Left lung (tissue), 4 donors: ENCODE measurements at regions not wholly inside any gene's neighbourhood (a gene's known extent, or its start where the extent isn't known, plus 50 kb on each side); places are given as distances from the start of the nearest gene placed in this dataset.
"Not testable (repeated sequence)": the region's sequence is repeated elsewhere in the genome, so short reads cannot be mapped to it uniquely, and the experiment has no call there.

ENCODE experiments used
- ATAC-seq: fragments of 200-7000 bp; cut with Tn5 transposase; one replicate; pipeline ENCODE4 v1.9.1; 2020; ENCODE audit warnings: moderate library complexity
- DNase-seq, 4 donors: peaks; one replicate each; pipeline ENCODE4 v3.0.0-alpha.2; 2013 to 2020
- H3K27ac ChIP-seq, 2 donors: fragments of 200-600 bp; sonication (generic) in 1 of 2; one replicate each; pipeline versions ENCODE4 v1.5.0 to v1.8.0; 2020 to 2021
- H3K27me3 ChIP-seq, 2 donors: fragments of 200-600 bp; sonication (generic) in 1 of 2; one replicate each; pipeline versions ENCODE4 v1.5.0 to v1.8.0; 2020 to 2021
- H3K36me3 ChIP-seq, 2 donors: fragments of 200-600 bp; sonication (generic) in 1 of 2; one replicate each; pipeline versions ENCODE4 v1.5.0 to v1.8.0; 2020 to 2021
- H3K4me1 ChIP-seq, 2 donors: fragments of 200-600 bp; one replicate each; pipeline ENCODE4 v1.8.0; 2021
- H3K4me3 ChIP-seq, 2 donors: fragments of 200-600 bp; sonication (generic) in 1 of 2; one replicate each; pipeline versions ENCODE4 v1.5.0 to v1.8.0; 2020 to 2021; ENCODE audit warnings: mild to moderate bottlenecking in 1 of 2
- H3K9me3 ChIP-seq, 2 donors: fragments of 200-600 bp; sonication (generic) in 1 of 2; one replicate each; pipeline versions ENCODE4 v1.5.0 to v1.8.0; 2020 to 2021
- CTCF ChIP-seq, 2 donors: fragments of 200-600 bp; sonication (generic) in 1 of 2; IDR thresholded peaks; one replicate each; pipeline versions ENCODE4 v1.5.0 to v1.8.0; 2021; ENCODE audit warnings: antibody characterized with exemption in 2 of 2
- intact Hi-C, 2 donors: fragments of 100-400 bp; cut with DNase I; formaldehyde crosslinking; loops; one replicate each; pipeline versions ENCODE4 v1.11.2 to v1.14.2; 2022
- donor health status: DM: no; HTN: yes; CAD: no.
- donor health status: DM: no; HTN: no; CAD: no.

DNA sequence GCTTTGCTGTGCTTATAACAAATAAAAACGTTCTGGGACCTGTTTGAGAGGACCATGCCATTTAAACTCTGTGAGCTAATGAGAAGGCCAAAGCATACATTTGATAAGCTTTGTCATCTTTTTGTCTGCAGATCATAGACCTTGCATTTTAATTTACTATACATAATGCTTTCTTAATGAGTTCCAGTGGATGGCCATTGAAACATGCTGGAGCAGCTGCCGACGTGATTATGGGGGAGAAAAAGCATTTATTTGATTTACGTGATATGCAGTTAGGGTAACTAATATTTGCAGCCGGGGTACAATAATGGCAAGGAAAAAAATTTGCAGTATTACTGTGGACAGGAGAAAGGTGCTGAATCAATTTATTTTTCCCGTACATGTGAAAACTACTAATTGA lies 240.2 kb downstream of the FAT3 start:
- no peaks in the 10 kb centered on the region for H3K4me1 ChIP-seq
- H3K36me3 ChIP-seq, result no peaks in the 10 kb centered on the region
- no peak overlapping the region for H3K27ac ChIP-seq
- TF ChIP-seq CTCF (IDR thresholded peaks at IDR 0.05), result no peak
- peaks cover 0 to 5% of the 10 kb centered on the region in 2 donors for H3K9me3 ChIP-seq
- DNase-seq, result peak in 1 of 4 donors; percentile 6
- intact Hi-C loops, result no loop called here
- H3K27me3 ChIP-seq, result no peaks in the 10 kb centered on the region
- ATAC-seq, result no peak
- H3K4me3 ChIP-seq, result no peak overlapping the region

- H3K4me1 ChIP-seq, H3K27me3 ChIP-seq, H3K36me3 ChIP-seq, H3K9me3 ChIP-seq, H3K27ac ChIP-seq, intact Hi-C loops, ATAC-seq, DNase-seq, H3K4me3 ChIP-seq: not testable (repeated sequence)
Observed at GRCh38 chr11:92465410-92465809, 240.8 kb downstream of the FAT3 start.

GRCh38 chr11:92473736-92474135 lies 249.1 kb downstream of the FAT3 start:
- H3K4me3 ChIP-seq, result no peak overlapping the region
- ATAC-seq (no peak), DNase-seq (no peak)
- no peaks in the 10 kb centered on the region for H3K36me3 ChIP-seq
- no peaks in the 10 kb centered on the region for H3K4me1 ChIP-seq
- TF ChIP-seq CTCF (IDR thresholded peaks at IDR 0.05), result no peak
- intact Hi-C loops, result no loop called here
- H3K27ac ChIP-seq, result no peak overlapping the region
- no peaks in the 10 kb centered on the region for H3K27me3 ChIP-seq
- peaks cover 0 to under 1% of the 10 kb centered on the region in 2 donors for H3K9me3 ChIP-seq

DNA sequence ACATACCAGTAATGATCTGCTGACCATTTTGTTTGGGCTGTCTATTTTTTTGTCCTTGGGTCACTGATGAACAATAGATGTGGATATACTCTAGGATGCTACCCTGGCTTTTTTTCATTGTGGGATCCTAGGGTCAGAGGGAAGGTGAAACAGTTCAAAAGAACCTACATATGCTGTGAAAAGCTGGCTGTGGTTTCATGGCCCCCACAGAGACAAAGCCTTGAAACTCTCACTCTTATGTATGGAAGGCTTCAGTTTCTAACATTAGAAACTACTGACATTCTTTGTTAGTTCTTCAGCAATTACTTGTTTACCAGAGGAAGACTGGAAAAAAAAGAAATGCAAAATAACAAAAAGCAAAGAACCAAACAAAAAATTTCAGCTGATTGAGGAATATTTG lies 250.7 kb downstream of the FAT3 start:
- ATAC-seq (no peak), DNase-seq (no peak)
- Histone ChIP-seq H3K36me3 (no peaks in the 10 kb centered on the region), H3K4me1 (no peaks in the 10 kb centered on the region), H3K4me3 (no peak overlapping the region), H3K27ac (no peak overlapping the region), H3K9me3 (no peaks in the 10 kb centered on the region), H3K27me3 (no peaks in the 10 kb centered on the region)
- intact Hi-C loops, result no loop called here
- no peak for TF ChIP-seq CTCF (IDR thresholded peaks at IDR 0.05)

- H3K36me3 ChIP-seq, result no peaks in the 10 kb centered on the region
- no peaks in the 10 kb centered on the region for H3K9me3 ChIP-seq
- no peak overlapping the region for H3K4me3 ChIP-seq
- intact Hi-C loops, result no loop called here
- H3K27me3 ChIP-seq, result no peaks in the 10 kb centered on the region
- no peak for ATAC-seq
- no peaks in the 10 kb centered on the region for H3K4me1 ChIP-seq
- no peak for TF ChIP-seq CTCF (IDR thresholded peaks at IDR 0.05)
- no peak overlapping the region for H3K27ac ChIP-seq
- no peak for DNase-seq
Observed at GRCh38 chr11:92475819-92476218, 251.2 kb downstream of the FAT3 start.

GRCh38 chr11:92477686-92478085 lies 253.1 kb downstream of the FAT3 start:
- no peaks in the 10 kb centered on the region for H3K9me3 ChIP-seq
- TF ChIP-seq CTCF (IDR thresholded peaks at IDR 0.05), result no peak
- intact Hi-C loops, result no loop called here
- H3K4me1 ChIP-seq, result no peaks in the 10 kb centered on the region
- no peaks in the 10 kb centered on the region for H3K27me3 ChIP-seq
- ATAC-seq (no peak), DNase-seq (no peak)
- H3K36me3 ChIP-seq, result no peaks in the 10 kb centered on the region
- H3K27ac ChIP-seq, result no peak overlapping the region
- H3K4me3 ChIP-seq, result no peak overlapping the region
